Stimulated activated CD4-positive, alpha-beta T cell treated with anti-CD3 and anti-CD28 coated beads, Interleukin-1b, Interleukin-23, amount 100 ng/mL, for 48 hours (primary cell): ENCODE measurements at regions not wholly inside any gene's neighbourhood (a gene's known extent, or its start where the extent isn't known, plus 50 kb on each side); places are given as distances from the start of the nearest gene placed in this dataset.

ENCODE experiments used
- DNase-seq: peaks from one replicate; pipeline ENCODE4 v3.0.0-alpha.2; 2020

- no peak for DNase-seq
Observed at GRCh38 chr1:5264476-5264875, 610.1 kb downstream of the AJAP1 start.

- no peak for DNase-seq
Observed at GRCh38 chr1:5256793-5257192, 602.4 kb downstream of the AJAP1 start.

- DNase-seq, result no peak
Observed at GRCh38 chr1:5254975-5255374, 600.6 kb downstream of the AJAP1 start.

GRCh38 chr1:5254131-5254725, 599.8 kb downstream of the AJAP1 start:
- no peak for DNase-seq

GRCh38 chr1:5253036-5253435, 598.6 kb downstream of the AJAP1 start:
- no peak for DNase-seq

GRCh38 chr1:5250336-5250735, 595.9 kb downstream of the AJAP1 start:
- no peak for DNase-seq

- DNase-seq, result no peak
Observed at GRCh38 chr1:5245348-5245747, 590.9 kb downstream of the AJAP1 start.

GRCh38 chr1:5244631-5245285, 590.3 kb downstream of the AJAP1 start:
- no peak for DNase-seq

GRCh38 chr1:5242850-5243249, 588.4 kb downstream of the AJAP1 start:
- no peak for DNase-seq

GRCh38 chr1:5239911-5240310, 585.5 kb downstream of the AJAP1 start:
- no peak for DNase-seq

GRCh38 chr1:5238351-5239130, 584.1 kb downstream of the AJAP1 start:
- DNase-seq, result no peak

GRCh38 chr1:5235355-5235899, 581.0 kb downstream of the AJAP1 start:
- no peak for DNase-seq

GRCh38 chr1:5232537-5232936, 578.1 kb downstream of the AJAP1 start:
- no peak for DNase-seq

GRCh38 chr1:5231541-5232315, 577.3 kb downstream of the AJAP1 start:
- no peak for DNase-seq

GRCh38 chr1:5227114-5227513, 572.7 kb downstream of the AJAP1 start:
- no peak for DNase-seq

GRCh38 chr1:5225707-5226704, 571.6 kb downstream of the AJAP1 start:
- no peak for DNase-seq

GRCh38 chr1:5223206-5223605, 568.8 kb downstream of the AJAP1 start:
- no peak for DNase-seq

GRCh38 chr1:5222626-5223025, 568.2 kb downstream of the AJAP1 start:
- no peak for DNase-seq

- DNase-seq, result no peak
Observed at GRCh38 chr1:5221451-5221850, 567.0 kb downstream of the AJAP1 start.

GRCh38 chr1:5220821-5221220, 566.4 kb downstream of the AJAP1 start:
- DNase-seq, result no peak

GRCh38 chr1:5220421-5220820, 566.0 kb downstream of the AJAP1 start:
- DNase-seq, result no peak

GRCh38 chr1:5200006-5200405, 545.6 kb downstream of the AJAP1 start:
- DNase-seq, result no peak
